ENCODE measurements at regions not wholly inside any gene's neighbourhood (a gene's known extent, or its start where the extent isn't known, plus 50 kb on each side); places are given as distances from the start of the nearest gene placed in this dataset.

GRCh38 chr10:84701370-84701720 is 373.0 kb downstream of the CCSER2 start:
- no peak overlapping the region for H3K27ac ChIP-seq (replicated peaks)
- DNase-seq: no peak
- H3K27me3 ChIP-seq (ENCODE audit: low read depth): no peaks in the 10 kb centered on the region

DNA sequence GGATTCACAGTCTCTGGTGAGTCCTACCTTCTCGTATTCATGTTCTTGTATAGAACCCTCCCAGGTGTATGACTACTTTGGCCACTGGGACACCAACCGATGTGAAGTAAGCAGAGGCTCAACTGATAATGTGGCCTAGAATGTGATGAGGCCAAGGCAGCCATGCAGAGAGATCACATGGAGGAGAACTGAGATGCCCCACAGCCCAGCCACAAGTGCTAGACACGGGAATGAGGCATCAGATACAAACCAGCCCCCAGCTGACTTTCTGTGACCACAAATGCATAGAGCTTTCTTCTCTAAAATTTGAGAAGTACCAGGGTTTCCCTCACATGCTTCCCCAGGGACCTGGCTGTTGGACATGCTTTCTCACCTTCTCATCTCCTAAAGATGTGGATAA is 375.7 kb downstream of the CCSER2 start:
- Histone ChIP-seq H3K27ac (replicated peaks) (no peak overlapping the region), H3K36me3 (no peaks in the 10 kb centered on the region), H3K27me3 (ENCODE audit: low read depth) (no peaks in the 10 kb centered on the region), H3K9me3 (replicated peaks) (no peaks in the 10 kb centered on the region), H3K4me3 (no peak overlapping the region), H3K4me1 (no peaks in the 10 kb centered on the region)
- DNase-seq: no peak
- intact Hi-C loops (cut with micrococcal nuclease): no loop called here
- TF ChIP-seq, protein P1, sequence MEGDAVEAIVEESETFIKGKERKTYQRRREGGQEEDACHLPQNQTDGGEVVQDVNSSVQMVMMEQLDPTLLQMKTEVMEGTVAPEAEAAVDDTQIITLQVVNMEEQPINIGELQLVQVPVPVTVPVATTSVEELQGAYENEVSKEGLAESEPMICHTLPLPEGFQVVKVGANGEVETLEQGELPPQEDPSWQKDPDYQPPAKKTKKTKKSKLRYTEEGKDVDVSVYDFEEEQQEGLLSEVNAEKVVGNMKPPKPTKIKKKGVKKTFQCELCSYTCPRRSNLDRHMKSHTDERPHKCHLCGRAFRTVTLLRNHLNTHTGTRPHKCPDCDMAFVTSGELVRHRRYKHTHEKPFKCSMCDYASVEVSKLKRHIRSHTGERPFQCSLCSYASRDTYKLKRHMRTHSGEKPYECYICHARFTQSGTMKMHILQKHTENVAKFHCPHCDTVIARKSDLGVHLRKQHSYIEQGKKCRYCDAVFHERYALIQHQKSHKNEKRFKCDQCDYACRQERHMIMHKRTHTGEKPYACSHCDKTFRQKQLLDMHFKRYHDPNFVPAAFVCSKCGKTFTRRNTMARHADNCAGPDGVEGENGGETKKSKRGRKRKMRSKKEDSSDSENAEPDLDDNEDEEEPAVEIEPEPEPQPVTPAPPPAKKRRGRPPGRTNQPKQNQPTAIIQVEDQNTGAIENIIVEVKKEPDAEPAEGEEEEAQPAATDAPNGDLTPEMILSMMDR (IDR thresholded peaks at IDR 0.05; ENCODE audit: borderline replicate concordance): no peak

More at GRCh38 chr10:84701370-84701720, 373.0 kb downstream of the CCSER2 start:
- Histone ChIP-seq H3K36me3 (no peaks in the 10 kb centered on the region), H3K4me3 (no peak overlapping the region), H3K4me1 (no peaks in the 10 kb centered on the region), H3K9me3 (replicated peaks) (no peaks in the 10 kb centered on the region)
- TF ChIP-seq, protein P1 (IDR thresholded peaks at IDR 0.05; ENCODE audit: borderline replicate concordance): no peak
- intact Hi-C loops (cut with micrococcal nuclease): no loop called here

DNA sequence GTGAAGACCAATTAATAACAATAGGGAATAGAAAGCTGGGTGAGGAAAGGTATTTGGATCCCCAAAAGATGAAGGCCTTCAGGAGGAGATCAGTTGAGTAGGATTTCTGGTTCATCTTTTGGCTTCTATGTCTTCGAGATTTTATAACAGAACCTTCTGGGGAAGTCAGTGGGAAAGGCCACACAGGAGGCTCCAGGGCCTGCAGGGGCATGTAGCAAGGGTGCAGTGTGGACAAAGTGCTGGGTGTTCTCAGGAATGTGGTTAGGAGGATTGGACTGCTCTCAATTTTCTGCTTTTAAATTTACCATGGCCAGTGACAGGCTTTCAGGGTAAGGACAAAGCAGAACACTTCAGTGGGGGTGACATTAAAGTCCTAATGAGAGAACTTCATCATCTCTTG is 378.0 kb downstream of the CCSER2 start:
- Histone ChIP-seq H3K36me3 (no peaks in the 10 kb centered on the region), H3K27ac (replicated peaks) (no peak overlapping the region), H3K9me3 (replicated peaks) (no peaks in the 10 kb centered on the region), H3K4me3 (no peak overlapping the region), H3K27me3 (ENCODE audit: low read depth) (no peaks in the 10 kb centered on the region), H3K4me1 (no peaks in the 10 kb centered on the region)
- TF ChIP-seq, protein P1 (IDR thresholded peaks at IDR 0.05; ENCODE audit: borderline replicate concordance): no peak
- no peak for DNase-seq
- intact Hi-C loops (cut with micrococcal nuclease): no loop called here

DNA sequence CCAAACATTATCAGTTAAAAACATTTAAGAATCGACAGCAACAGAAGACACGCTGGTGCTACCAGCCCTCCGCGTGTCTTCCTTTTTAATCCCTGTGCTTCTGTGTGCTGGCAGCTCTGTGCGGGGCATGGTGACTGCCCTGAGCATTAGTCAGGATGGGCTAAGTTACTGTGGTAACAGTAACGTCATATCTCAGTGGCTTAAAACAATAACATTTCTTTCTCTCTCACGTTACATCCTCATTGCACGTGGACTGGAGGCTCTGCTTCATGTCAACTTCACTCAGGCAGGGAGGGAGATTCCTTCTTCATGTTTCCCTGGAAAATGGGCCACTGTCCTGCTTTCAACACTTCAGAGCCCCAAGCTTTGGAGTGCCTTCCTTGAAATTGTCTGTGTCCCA is 378.5 kb downstream of the CCSER2 start:
- intact Hi-C loops (cut with micrococcal nuclease): no loop called here
- H3K4me1 ChIP-seq: no peaks in the 10 kb centered on the region
- DNase-seq: no peak
- TF ChIP-seq, protein P1 (IDR thresholded peaks at IDR 0.05; ENCODE audit: borderline replicate concordance): no peak
- no peaks in the 10 kb centered on the region for H3K9me3 ChIP-seq (replicated peaks)
- no peaks in the 10 kb centered on the region for H3K36me3 ChIP-seq
- H3K27me3 ChIP-seq (ENCODE audit: low read depth): no peaks in the 10 kb centered on the region
- H3K27ac ChIP-seq (replicated peaks): no peak overlapping the region
- H3K4me3 ChIP-seq: no peak overlapping the region

GRCh38 chr10:84715911-84716310 is 387.5 kb downstream of the CCSER2 start:
- Histone ChIP-seq H3K36me3 (no peaks in the 10 kb centered on the region), H3K4me1 (no peaks in the 10 kb centered on the region), H3K4me3 (no peak overlapping the region), H3K27ac (replicated peaks) (no peak overlapping the region), H3K9me3 (replicated peaks) (no peaks in the 10 kb centered on the region), H3K27me3 (ENCODE audit: low read depth) (peaks cover 35% of the 10 kb centered on the region)
- intact Hi-C loops (cut with micrococcal nuclease): no loop called here
- DNase-seq: no peak
- TF ChIP-seq, protein P1 (IDR thresholded peaks at IDR 0.05; ENCODE audit: borderline replicate concordance): no peak

Data from left ventricle myocardium inferior (tissue), 1 donor.